HG02678 (cell line): ENCODE measurements at regions not wholly inside any gene's neighbourhood (a gene's known extent, or its start where the extent isn't known, plus 50 kb on each side); places are given as distances from the start of the nearest gene placed in this dataset.

Source experiments
- ATAC-seq: cut with Tn5 transposase; IDR thresholded peaks from one replicate; pipeline ENCODE4 v1.9.1; 2021; ENCODE audit warnings: mild to moderate bottlenecking, moderate library complexity; ENCODE audit not compliant: unreplicated experiment

DNA sequence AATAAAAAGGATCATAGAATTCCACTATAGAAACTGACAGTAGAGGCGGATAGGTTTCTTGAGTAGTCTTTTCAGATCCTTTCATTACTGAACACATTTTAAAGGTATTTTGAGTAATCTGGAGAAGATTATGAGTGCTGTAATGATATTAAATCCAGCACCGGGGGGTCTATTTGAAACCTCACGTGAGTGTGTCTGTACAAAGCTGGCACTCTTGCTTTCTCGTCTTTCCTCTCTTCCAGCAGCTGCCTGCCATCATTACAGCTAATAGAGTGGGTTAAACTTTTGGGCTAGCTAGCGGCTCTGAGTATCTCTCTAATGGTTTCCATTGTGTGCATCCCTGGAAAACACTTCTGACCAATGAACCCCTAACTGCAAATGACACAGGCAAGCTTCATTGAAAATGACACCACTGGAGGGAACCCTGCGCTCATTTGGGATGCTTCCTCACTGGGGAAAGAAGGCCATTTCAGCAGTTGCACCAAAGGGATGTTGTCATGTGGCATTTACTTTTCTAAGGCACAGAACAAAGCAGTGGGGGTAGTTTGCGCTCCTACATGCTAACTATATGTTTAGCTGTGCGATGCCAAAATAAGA lies 101.0 kb downstream of the HRH4 start:
- ATAC-seq, result no peak

DNA sequence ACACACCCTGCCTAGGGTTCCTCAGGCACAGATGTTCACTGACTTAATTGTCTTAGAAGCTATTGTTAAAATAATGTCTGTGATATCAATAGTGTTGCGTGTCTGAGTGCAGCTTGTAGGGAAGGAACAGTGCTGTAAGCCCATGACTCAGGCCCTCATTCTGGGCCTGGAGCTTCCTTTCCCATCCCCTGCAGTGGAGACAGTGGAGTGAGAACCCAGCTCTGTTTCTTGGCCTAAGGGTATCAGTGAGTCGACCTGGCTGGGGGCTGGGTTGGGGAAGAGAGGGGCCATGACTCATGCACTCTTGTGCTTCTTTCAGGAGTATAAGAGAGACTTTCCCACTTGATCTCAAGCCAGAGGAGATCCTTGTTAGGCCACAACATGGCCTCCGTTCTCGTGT lies 106.8 kb downstream of the HRH4 start:
- no peak for ATAC-seq

DNA sequence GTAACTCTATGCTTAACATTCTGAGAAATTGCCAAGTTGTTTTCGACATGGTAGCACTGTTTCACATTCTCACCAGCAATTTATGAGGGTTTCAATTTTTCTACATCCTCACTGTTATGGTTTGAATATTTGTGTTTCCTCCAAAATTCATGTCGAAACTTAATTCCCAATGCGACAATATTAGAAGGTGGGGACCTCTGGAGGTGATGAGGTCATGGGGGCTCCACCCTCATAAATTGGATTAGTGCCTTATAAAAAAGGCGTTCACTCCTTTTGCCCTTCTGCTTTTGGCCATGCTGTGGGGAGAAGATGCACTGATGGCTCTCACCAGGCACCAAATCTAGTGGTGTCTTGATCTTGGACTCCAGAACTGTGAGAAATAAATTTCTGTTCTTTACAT lies 110.3 kb downstream of the HRH4 start:
- no peak for ATAC-seq

DNA sequence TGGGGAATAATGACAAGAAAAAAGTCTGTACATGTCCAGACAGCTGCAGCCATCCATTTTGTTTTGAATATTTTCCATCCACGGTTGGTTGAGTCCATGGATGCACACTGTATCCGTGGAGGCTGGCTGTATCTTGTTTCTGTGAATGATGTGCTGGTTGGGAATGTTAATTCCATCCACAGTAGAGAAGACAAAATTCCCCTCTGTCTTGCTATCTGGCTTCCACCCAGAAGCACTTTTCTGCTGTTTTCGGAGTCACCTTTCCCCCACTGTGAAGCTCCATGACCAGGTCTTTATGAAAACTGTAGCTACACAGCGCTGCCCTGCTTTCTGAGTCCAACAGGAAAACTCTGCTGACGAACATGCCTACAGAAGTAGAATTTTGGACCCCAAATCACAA lies 122.3 kb downstream of the HRH4 start:
- ATAC-seq, result no peak

DNA sequence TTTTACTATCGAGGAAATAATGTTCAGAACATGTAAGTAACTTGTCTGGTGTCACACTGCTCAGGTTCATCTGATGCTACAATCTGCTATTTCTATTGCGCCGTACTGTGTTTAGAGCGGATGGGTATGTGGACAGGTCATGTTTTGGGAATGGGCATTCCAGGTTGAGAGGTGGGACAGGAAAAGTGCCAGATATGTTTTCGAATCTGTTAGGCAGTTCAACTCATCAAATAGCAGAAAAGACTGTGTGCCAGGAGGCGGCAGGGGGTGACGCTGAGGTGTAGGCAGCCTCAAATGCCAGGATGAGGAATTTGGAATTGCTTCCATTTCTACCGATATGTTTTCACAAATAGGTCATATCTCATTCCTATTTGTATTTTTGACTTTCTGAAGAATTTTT lies 123.8 kb downstream of the HRH4 start:
- ATAC-seq, result no peak

DNA sequence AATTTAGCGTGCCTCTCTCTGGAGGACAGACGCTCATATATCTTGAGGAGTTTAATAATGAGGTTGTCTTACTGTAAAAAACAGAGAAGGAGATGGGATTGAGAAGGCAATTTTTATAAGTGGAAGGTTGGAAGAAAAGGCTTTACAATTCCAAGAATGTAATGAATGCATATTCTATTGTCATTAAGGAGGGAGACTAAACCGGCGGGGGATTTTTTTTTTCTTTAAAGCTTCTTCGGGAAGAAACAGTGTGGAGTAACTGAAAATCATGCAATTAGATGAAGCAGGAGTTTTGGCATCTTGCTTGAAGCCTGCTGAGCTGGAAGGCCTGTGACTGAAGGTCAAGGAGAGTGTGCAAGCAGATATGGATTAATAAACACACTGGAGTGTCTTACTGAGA lies 124.4 kb downstream of the HRH4 start:
- no peak for ATAC-seq

DNA sequence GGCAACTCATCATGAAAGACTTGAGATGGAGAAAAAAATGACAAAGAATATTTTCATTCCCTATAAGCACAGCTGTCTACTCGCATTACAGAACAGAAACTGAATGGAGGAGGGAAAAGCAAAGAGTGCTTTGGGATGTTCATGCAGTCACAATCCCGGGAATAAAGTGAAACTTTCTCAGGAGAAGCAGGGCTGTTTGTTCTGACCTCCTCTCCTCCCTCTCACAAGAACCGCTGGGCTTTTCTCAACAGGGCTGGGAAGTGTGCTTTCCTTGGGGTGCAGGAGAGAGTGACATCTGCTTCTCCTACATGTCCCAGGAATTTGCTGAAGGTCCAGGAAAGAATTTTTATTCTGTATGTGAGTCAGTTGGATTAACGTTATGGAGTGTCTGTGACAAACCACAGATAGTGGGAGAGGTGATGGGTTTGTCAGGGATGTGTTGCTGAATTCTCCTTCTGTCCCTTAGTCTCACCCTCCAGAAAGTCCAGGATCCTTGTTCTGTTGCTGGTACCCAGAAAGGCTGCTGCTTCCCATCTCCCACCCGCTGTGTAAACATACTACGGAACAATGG lies 125.6 kb downstream of the HRH4 start:
- ATAC-seq, result no peak

DNA sequence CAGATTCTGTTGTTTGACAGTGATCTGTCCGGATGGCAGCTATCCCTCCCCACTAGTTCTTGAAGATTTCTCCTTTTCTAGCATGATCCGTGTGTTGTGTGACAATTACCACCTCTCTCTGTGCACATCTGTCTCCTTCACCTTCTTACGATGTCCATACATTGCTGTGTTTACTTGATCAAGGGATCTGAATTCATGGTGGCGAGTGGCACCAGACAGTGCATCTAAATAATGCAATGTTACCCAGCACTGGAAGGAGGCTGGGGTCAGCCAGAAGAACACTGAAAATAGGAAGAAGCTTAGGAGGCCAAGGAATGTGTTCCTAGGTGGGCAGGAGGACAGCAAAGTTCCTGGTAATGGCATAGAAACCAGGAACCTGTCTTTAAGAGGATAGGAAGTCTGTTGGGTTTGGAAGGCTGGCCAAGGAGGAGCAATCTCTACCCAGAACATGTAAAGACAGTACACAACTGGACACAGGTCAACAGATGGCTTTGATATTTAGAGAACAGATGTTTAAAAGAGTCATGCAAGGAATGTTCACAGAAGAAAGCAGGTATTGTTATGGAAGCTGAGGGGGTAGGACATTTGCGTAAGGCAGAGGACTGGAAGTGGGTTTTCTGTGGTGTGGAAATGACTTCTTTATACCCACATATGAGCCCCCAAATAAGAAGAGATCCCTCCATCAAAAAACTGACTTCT lies 126.4 kb downstream of the HRH4 start:
- ATAC-seq, result no peak

DNA sequence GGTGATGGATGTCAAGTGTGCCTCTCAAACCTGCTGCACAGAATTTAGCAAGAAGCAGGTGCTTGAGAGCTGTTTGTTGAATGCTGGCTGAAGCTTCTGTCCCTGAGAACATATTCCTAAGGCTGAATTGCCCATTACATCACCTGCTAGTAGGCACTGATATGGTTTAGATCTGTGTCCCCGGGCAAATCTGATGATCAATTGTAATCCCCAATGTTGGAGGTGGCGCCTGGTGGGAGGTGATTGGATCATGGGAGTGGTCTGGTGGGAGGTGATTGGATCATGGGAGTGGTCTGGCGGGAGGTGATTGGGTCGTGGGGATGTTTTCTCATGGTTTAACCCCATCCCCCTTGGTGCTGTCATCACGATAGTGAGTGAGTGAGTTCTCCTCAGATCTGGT lies 128.0 kb downstream of the HRH4 start:
- ATAC-seq, result no peak

DNA sequence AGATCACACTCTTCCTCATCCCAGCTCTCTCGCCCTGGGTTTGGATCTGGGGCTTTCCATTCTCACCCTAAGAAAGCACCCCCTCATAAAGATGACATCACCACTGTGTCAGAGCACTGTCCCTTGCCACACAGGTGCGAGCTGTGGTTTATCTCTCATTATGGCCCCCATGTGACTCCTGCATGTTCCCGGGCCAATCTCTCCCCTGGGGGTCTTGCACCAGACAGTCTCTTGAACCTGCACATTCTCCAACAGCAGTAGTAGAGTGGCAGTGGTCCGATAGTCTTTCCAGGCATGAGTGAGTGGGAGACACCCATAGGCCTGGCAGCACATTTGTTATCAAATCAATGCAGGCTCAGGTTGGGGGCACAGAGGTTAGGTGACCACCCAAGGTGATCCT lies 130.5 kb downstream of the HRH4 start:
- ATAC-seq, result no peak

DNA sequence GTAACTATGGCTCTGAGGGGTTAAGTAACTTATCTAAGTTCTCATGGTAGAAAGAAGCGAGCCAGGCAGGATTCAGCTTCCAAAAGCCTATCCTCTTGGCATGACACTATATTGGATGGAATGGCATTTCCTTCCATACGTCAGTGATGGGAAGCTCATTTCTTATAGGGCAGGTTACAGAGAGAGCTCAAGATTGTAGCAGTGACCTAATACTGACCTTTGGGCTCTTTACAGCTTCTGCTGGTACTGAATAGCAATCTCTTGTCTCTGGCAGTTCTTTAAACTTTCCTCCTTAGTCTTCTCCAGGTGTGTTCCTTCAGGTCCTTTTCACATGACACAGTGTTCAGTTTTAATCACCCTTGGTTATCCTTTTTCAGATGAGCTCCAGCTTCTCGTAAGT lies 133.0 kb downstream of the HRH4 start:
- ATAC-seq, result no peak

DNA sequence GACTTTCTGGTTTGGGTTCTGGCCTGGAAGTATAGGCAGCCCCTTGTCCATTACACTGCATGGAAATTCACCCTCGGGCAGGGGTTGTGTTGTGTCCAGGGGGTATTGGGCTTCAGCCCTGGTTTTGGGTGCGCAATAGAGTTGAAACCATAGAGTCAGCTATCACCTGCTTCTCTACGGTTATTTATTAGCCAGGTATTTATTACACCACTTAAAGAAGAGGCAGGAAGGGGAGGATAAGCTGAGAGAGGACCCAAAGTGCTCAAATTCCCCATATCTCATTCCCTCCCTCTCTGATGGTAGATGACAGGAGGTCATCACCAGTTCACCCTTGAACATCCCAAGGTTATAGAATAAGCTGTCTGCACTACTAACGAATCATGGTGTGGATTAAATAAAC lies 133.4 kb downstream of the HRH4 start:
- no peak for ATAC-seq

DNA sequence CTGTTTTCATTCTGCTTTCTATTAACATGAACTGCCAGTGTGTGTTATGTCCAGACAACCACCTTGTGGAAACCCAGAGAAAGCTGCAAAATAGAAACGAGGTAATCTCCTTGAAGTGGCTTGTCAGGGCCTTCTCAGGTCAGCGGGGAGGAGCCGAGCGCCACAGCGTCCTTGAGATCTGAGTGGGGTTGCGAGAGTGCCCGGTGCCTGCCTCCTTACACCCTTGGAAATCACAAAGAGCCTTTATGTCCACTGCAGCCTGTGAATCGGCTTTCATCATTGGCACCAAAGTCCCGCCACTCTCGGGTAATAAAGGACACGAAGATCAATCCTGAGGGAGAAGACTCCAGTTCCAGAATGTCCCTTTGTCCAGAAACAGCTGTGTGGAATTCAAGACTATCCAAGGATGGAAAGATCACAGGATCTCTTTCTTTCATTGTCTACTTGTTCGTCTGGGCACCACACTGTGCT lies 135.2 kb downstream of the HRH4 start:
- ATAC-seq, result no peak

DNA sequence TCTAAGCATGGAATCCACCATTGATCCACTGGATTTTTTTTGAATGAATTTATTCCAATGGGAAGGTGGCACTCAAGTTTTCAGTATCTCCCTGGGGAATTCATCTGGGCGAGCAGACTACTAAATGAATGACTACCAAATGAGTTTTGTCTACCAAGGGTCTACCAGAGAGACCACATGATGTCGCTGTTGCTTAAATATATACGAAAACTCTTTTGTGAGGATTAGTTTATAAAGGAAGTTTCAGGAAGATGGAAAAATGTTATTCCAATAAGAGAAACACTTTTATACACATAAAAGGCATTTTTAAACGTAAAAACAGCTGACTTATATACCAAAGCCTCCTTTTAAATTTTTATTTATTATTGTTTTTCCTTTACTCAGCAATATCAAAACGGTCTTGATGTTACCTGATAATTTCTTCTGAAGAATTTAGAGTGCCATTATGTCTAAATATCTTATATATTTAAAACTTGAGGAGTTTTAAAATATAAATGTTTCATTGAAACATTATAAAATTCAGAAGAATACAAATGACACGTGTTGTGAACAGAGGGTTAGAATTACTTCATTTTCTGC lies 139.7 kb downstream of the HRH4 start:
- ATAC-seq, result no peak

DNA sequence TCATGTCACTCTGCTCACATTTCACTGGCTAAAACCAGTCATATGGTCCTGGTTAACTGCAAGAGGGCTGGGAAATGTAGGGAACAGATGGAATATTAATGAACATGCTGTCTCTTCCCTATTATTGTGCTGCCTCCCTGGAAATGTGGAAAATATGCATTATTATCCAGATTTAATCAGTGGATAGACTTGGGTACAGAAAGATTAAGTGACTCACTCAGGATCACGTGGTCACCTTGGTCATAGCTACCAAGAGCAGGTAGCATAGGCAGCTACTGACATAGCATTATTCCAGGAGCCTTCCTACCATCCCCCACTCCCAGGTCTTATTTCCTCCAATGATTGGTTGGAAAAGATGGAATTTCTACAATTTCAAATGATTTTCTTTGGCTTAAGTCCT lies 141.1 kb downstream of the HRH4 start:
- ATAC-seq, result no peak

DNA sequence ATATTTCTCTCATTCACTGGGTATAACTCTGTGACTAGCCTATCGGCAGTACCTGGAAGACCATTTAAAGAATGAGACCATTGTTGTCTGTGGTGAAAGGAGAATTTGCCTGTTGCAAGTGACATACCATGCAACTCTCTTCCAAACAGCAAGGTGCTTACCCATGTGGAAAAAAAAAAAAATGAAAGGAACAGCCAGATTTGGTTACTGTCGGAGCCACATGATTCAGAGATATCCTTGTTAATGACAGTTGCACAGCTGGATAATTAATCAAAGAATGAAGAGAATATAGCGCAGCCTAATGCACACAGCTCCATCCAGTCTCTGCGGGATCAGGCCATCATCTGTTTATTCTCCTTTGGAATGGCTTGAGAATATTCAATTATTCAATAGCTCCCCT lies 141.8 kb downstream of the HRH4 start:
- no peak for ATAC-seq

DNA sequence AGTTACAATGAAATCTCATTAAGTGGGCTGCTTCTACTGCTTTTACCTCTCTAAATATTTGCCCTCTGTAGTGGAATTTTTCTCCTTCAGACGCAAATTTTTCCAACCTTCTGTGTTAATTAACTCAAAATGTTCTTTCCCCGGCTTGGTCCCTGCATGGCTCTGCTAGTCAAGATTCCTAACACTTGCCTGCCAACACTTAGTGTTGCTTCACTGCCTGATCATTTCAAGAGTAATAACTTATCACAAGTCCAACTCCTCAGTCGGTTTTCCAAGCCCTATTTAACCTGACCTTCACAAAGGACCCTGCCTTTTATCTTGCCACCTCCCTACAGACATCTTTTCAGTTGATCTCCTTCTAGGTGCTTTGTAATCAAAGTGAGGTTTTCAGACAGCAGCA lies 142.7 kb downstream of the HRH4 start:
- ATAC-seq, result no peak

DNA sequence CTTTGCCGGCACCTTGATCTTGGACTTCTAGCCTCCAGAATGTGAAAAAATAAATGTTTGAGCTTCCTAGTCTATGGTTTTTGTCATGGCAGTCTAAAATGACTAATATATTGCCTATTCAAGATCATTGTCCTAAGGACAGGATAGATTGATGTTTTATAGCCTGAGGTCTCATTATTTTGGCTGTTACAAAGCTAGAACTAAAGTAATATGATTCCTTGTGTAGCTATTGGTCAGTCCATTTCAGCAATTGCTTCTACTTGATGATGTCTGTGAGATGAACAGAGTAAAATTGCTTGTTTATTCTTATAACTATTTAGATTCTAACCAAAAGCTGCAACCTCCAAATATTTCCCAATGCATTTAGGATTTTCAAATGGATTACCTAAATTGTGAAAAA lies 145.0 kb downstream of the HRH4 start:
- no peak for ATAC-seq

DNA sequence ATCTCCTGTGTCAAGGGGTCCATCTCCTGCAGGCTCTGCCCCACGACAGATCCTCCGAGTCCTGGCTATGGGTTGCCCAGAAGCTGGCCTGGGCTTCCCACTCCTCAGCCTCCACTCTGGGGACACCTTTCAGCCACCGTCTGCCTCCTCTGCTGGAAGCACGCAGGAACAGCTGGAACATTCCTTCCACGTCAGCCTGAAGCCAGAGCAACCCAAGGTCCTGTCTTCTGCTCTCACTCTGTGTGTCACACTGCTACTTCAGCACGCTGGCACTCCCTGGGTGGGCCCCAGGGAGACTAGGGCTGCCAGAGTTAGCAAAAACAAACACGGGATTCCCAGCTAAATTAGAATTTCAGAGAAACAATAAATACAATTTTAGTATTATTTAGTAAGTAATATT lies 148.8 kb downstream of the HRH4 start:
- ATAC-seq, result no peak

DNA sequence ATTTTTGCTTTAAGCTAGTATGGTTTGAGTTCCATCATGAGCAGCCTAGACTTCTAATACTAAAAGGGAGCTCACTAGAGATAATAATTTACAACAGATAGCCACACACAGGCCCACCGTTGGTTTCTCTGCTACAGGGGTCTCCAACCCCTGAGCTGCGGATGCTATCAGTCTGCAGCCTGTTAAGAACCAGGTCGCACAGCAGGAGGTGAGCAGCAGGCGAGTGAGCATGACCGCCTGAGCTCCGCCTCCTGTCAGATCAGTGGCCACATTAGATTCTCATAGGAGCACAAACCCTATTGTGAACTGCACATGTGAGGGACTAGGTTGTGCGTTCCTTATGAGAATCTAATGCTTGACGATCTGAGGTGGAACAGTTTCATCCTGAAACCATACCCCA lies 150.6 kb downstream of the HRH4 start:
- no peak for ATAC-seq

DNA sequence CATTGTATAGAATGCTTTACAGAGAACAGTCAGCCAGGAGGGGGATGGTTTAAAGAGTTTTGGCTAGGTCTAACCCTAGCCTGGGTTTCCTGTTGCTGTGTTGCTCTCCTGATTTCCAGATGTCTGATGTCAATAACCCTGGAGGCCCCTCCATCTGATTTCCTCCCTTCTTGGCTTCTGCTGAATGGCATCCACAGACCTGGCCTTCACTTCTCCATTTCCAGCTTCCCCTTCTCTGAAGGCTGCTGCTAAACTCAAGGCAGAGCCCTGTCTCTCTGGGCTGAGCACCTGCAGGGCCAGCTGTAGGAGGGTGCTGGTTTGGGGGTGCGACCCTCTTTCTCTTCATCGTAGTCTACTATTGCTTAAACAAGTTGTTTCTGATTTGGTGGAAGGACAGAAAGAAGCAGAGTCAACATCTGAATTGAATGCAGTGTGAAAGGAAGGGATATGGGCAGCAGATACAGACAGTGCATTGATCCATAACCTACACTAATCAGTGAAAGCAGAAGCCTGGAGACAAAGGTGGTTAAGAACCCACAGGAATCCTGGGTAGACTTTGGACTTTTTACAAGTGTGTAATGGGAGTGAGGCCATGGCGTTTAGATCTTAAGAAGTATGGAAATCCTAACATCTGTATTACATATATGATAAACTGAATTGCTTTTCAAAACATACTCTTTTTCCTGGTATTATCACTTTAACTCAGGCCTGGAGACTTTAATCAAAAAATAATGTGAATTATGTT lies 153.6 kb downstream of the HRH4 start:
- no peak for ATAC-seq

DNA sequence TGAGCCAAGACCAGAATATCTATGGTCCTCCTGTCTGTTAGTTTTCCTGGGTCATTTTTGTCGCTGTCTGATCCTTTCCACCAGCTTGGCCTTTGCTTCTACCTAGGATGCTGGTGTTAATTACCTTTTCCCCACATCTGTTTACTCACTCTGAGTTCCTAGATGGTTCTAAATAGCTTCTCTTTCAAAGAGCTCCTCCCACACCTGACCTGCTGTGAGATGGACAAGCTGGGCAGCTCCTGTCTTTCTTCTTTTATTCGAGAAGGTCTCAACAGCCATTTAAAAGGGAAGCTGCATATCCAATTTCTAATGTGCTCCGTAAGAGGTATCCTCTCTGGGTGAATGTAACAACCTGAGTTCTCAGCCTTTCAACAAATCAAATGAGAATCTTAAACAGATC lies 156.2 kb downstream of the HRH4 start:
- no peak for ATAC-seq
